ENCODE measurements at regions not wholly inside any gene's neighbourhood (a gene's known extent, or its start where the extent isn't known, plus 50 kb on each side); places are given as distances from the start of the nearest gene placed in this dataset.

- Histone ChIP-seq H3K9me3 (no peaks in the 10 kb centered on the region), H3K36me3 (no peaks in the 10 kb centered on the region), H3K4me3 (no peak overlapping the region), H3K4me1 (peaks cover 0 to 19% (median 0%) of the 10 kb centered on the region in 12 donors), H3K27me3 (no peaks in the 10 kb centered on the region), H3K27ac (no peak overlapping the region)
- ATAC-seq, result no peak
- TF ChIP-seq POLR2A (IDR thresholded peaks at IDR 0.05), result no peak
- TF ChIP-seq, protein P1, sequence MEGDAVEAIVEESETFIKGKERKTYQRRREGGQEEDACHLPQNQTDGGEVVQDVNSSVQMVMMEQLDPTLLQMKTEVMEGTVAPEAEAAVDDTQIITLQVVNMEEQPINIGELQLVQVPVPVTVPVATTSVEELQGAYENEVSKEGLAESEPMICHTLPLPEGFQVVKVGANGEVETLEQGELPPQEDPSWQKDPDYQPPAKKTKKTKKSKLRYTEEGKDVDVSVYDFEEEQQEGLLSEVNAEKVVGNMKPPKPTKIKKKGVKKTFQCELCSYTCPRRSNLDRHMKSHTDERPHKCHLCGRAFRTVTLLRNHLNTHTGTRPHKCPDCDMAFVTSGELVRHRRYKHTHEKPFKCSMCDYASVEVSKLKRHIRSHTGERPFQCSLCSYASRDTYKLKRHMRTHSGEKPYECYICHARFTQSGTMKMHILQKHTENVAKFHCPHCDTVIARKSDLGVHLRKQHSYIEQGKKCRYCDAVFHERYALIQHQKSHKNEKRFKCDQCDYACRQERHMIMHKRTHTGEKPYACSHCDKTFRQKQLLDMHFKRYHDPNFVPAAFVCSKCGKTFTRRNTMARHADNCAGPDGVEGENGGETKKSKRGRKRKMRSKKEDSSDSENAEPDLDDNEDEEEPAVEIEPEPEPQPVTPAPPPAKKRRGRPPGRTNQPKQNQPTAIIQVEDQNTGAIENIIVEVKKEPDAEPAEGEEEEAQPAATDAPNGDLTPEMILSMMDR (IDR thresholded peaks at IDR 0.05), result no peak
- DNase-seq, result no peak
- intact Hi-C loops (cut with DNase I), result no loop called here
Observed at GRCh38 chr6:139449611-139450000, 75.2 kb upstream of the CITED2 start.

DNA sequence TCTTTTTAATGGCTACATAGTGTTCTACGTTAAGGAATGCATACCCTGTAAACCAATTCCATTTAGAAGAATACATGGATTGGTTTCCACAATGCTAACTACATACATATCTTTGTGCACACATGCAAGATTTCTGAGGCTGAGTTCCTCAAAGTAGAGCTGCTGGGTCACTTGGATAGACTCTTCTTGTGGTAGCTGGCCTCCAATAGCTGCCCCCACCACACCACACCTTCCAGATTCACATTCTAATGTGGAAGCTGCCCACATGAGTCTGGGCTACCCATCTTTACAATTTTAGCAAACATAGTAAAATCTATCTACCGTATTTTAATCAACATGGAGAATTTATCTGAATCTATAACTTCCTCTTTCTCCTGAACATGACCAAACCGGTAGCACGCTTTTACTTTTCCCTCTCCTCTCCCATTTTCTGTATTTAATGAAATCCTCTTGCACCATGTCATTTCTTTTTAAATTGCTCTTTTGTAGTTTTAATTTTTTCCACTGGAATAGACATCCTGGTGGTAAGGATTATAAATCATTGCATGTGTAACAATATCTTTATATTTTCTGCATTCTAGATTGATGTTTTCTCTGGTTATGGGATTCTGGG lies 74.7 kb upstream of the CITED2 start:
- no peak for ATAC-seq
- Histone ChIP-seq H3K27ac (no peak overlapping the region), H3K4me3 (no peak overlapping the region), H3K36me3 (no peaks in the 10 kb centered on the region), H3K4me1 (peaks cover 0 to 19% (median 0%) of the 10 kb centered on the region in 12 donors), H3K9me3 (no peaks in the 10 kb centered on the region), H3K27me3 (no peaks in the 10 kb centered on the region)
- intact Hi-C loops (cut with DNase I), result no loop called here
- TF ChIP-seq, protein P1 (IDR thresholded peaks at IDR 0.05), result no peak
- TF ChIP-seq POLR2A (IDR thresholded peaks at IDR 0.05), result no peak
- no peak for DNase-seq
- 89 to 91% (median 90%) methylated on average over 4 of the region's 4 CpGs for WGBS, 4 donors

DNA sequence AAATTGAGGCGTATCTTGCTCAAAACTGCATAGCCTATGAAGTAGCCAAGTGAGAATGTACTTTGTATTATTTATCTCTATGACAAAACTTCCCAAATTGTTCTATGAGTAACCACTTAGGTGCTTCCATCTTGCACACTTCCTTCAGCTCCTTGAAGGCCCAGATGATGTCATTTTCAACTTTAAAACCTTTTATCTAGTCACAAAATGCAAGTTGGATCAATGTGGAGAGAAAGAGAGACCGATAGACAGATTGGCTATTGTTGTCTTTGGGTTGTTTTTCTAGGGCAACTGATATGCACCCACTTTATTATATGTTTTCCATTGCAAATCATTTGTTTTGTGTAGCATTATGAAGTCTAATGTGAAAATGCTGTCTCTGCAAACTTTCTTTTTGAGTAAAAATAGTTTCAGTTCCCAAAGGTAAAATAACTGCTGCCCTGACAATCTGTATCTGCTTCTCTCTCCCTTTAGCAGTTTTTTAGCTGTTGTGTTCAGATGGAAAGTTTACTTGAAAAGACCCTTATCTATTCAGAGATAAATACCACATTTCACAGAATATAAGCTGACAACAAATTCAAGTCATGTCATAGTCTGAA lies 73.7 kb upstream of the CITED2 start:
- no peaks in the 10 kb centered on the region for H3K36me3 ChIP-seq
- no peak overlapping the region for H3K4me3 ChIP-seq
- H3K4me1 ChIP-seq, result peaks cover 0 to 19% (median 0%) of the 10 kb centered on the region in 12 donors
- ATAC-seq (no peak), DNase-seq (no peak)
- no peak overlapping the region for H3K27ac ChIP-seq
- 71 to 84% (median 75%) methylated on average over 2 of the region's 2 CpGs for WGBS, 4 donors
- intact Hi-C loops (cut with DNase I), result no loop called here
- TF ChIP-seq, protein P1 (IDR thresholded peaks at IDR 0.05), result no peak
- TF ChIP-seq POLR2A (IDR thresholded peaks at IDR 0.05), result no peak
- no peaks in the 10 kb centered on the region for H3K27me3 ChIP-seq
- H3K9me3 ChIP-seq, result no peaks in the 10 kb centered on the region

DNA sequence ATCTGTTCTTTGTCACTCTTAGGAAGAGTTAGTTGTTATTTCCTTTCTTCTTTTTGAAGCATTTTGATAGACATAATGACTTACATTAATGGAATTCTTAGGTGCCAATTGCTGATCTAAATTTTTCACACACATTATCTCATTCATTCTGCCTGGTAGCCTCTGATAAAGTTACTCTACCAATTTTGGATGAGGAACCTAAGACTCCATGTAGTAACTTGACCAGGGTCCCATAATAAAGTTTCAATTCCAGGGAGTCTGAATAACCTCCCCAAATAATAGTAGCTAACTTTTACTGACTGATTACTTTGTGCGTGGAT lies 73.2 kb upstream of the CITED2 start:
- Histone ChIP-seq H3K36me3 (no peaks in the 10 kb centered on the region), H3K27me3 (no peaks in the 10 kb centered on the region), H3K9me3 (no peaks in the 10 kb centered on the region), H3K4me3 (no peak overlapping the region), H3K4me1 (peaks cover 0 to 19% (median 0%) of the 10 kb centered on the region in 12 donors), H3K27ac (no peak overlapping the region)
- 94 to 100% (median 95%) methylated on average over 1 of the region's 1 CpG for WGBS, 4 donors
- DNase-seq (no peak), ATAC-seq (no peak)
- intact Hi-C loops (cut with DNase I), result no loop called here
- TF ChIP-seq, protein P1 (IDR thresholded peaks at IDR 0.05), result no peak
- TF ChIP-seq POLR2A (IDR thresholded peaks at IDR 0.05), result no peak

Measured in heart left ventricle (tissue), 16 donors.